HG03196 (cell line): ENCODE measurements at regions not wholly inside any gene's neighbourhood (a gene's known extent, or its start where the extent isn't known, plus 50 kb on each side); places are given as distances from the start of the nearest gene placed in this dataset.

Source experiments
- ATAC-seq: cut with Tn5 transposase; IDR thresholded peaks from one replicate; pipeline ENCODE4 v1.9.1; 2021; ENCODE audit not compliant: unreplicated experiment

GRCh38 chr6:56378507-56378906, 131.1 kb upstream of the COL21A1 start:
- no peak for ATAC-seq

- ATAC-seq, result no peak
Measured at GRCh38 chr6:56377295-56377694, 129.9 kb upstream of the COL21A1 start.

- no peak for ATAC-seq
Measured at GRCh38 chr6:56375806-56376205, 128.4 kb upstream of the COL21A1 start.

- no peak for ATAC-seq
Measured at GRCh38 chr6:56374841-56375369, 127.5 kb upstream of the COL21A1 start.

GRCh38 chr6:56372406-56372995, 125.1 kb upstream of the COL21A1 start:
- ATAC-seq, result no peak

- ATAC-seq, result peak; percentile 92
Measured at GRCh38 chr6:56370561-56371211, 123.3 kb upstream of the COL21A1 start.

- ATAC-seq, result no peak
Measured at GRCh38 chr6:56370127-56370540, 122.8 kb upstream of the COL21A1 start.

- ATAC-seq, result no peak
Measured at GRCh38 chr6:56368491-56368890, 121.1 kb upstream of the COL21A1 start.

GRCh38 chr6:56366141-56366852, 118.9 kb upstream of the COL21A1 start:
- ATAC-seq, result no peak

GRCh38 chr6:56364827-56365339, 117.5 kb upstream of the COL21A1 start:
- no peak for ATAC-seq

GRCh38 chr6:56364431-56364826, 117.0 kb upstream of the COL21A1 start:
- ATAC-seq, result no peak

- ATAC-seq, result no peak
Measured at GRCh38 chr6:56363796-56364430, 116.5 kb upstream of the COL21A1 start.

- ATAC-seq, result no peak
Measured at GRCh38 chr6:56361812-56362211, 114.4 kb upstream of the COL21A1 start.

GRCh38 chr6:56359201-56359899, 112.0 kb upstream of the COL21A1 start:
- no peak for ATAC-seq

GRCh38 chr6:56357616-56358373, 110.4 kb upstream of the COL21A1 start:
- no peak for ATAC-seq

GRCh38 chr6:56356426-56356825, 109.0 kb upstream of the COL21A1 start:
- ATAC-seq, result no peak

- no peak for ATAC-seq
Measured at GRCh38 chr6:56353860-56354259, 106.5 kb upstream of the COL21A1 start.

GRCh38 chr6:56350628-56351260, 103.4 kb upstream of the COL21A1 start:
- no peak for ATAC-seq

- no peak for ATAC-seq
Measured at GRCh38 chr6:56349194-56349593, 101.8 kb upstream of the COL21A1 start.

- ATAC-seq, result no peak
Measured at GRCh38 chr6:56348578-56348977, 101.2 kb upstream of the COL21A1 start.
